ENCODE measurements at regions not wholly inside any gene's neighbourhood (a gene's known extent, or its start where the extent isn't known, plus 50 kb on each side); places are given as distances from the start of the nearest gene placed in this dataset.
"Not testable (repeated sequence)": the region's sequence is repeated elsewhere in the genome, so short reads cannot be mapped to it uniquely, and the experiment has no call there.

GRCh38 chr10:65017523-65017922, 1496.3 kb downstream of the REEP3 start:
- DNase-seq (ENCODE audit: low read depth in 2 of 2) = no peak

DNA sequence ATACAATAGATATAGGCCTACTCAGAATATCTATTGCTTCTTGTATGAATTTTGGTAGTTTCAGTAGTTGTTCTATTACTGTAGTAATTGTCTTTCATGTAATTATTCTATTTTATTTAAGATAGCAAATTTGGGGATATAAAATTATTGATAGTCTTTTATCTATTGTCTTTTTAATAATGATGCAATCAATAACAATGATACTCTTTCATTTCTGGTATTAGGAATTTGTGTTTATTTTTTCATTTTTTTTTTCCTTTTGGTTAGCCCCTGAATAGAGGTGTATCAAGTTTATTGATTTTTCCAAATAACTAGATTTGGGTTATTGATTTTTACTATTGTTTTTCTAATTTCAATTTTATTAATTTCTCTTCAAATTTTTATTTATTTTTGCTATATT, 1503.7 kb downstream of the REEP3 start:
- no peak for DNase-seq (ENCODE audit: low read depth in 2 of 2)

- no peak for DNase-seq (ENCODE audit: low read depth in 2 of 2)
Observed at GRCh38 chr10:65030263-65030662, 1509.1 kb downstream of the REEP3 start.

DNA sequence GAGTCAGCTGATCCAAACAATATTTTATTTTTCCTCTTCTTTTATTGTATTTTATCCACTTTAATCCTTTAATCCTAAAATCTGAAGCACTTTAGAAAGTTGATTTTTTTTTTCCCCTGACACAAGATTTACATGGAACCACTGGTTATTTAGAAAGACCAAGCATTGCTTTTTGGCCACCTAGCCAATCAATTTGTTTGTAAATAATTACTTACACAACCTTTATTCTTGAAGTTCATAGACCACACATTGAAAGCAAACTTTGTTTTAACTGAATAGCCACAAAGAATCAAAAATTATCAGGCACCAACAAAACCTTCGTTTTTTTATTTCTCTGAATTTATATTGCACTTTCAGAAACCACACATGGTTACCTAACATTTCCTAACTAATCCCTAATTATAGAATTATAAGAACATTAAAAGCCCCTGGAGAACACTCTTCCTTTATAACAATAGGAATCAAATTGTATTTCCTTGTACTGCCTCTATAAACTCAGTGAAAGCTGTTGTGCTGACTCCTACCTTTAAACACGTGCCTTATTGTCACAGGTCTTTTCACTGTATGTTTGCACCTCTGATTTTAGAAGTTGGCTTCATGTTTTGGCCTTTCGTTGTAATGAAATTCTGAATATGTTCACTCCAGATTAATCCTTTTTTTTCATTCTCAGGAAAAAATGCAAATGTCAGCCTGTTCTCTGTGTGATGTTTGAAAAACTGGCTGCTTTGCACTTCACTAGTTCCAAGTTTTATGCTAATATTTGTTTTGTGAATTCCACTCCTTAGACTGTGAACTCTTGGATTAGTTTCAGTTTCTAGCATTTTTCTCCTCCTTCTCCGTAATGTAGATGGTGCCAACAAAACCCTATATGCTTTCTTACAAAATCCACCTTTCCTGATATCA, 1511.9 kb downstream of the REEP3 start:
- DNase-seq (ENCODE audit: low read depth in 2 of 2) = no peak

- DNase-seq (ENCODE audit: low read depth in 2 of 2) = no peak
Observed at GRCh38 chr10:65033957-65034356, 1512.8 kb downstream of the REEP3 start.

GRCh38 chr10:65040796-65041195, 1519.6 kb downstream of the REEP3 start:
- DNase-seq (ENCODE audit: low read depth in 2 of 2) = no peak

DNA sequence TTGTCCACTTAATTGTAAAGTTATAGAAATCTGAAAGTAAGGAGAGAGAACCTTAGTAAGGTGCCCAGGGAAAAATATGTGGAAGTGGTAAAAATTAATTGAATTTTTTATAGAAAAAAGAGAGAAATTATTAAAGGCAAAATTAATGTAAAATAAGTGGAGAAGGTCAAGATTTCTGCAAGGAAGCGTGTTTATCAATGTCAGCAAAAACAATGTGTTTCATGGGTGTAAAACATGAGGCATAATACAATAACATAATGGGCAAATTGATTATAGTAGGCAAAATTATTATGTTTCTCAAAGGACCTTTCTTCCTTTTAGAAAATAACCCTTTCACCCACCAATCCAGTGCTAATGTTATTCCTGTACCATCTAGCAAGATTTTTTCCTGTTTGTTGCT, 1520.1 kb downstream of the REEP3 start:
- DNase-seq (ENCODE audit: low read depth in 2 of 2) = no peak

- no peak for DNase-seq (ENCODE audit: low read depth in 2 of 2)
Observed at GRCh38 chr10:65042496-65042895, 1521.3 kb downstream of the REEP3 start.

DNA sequence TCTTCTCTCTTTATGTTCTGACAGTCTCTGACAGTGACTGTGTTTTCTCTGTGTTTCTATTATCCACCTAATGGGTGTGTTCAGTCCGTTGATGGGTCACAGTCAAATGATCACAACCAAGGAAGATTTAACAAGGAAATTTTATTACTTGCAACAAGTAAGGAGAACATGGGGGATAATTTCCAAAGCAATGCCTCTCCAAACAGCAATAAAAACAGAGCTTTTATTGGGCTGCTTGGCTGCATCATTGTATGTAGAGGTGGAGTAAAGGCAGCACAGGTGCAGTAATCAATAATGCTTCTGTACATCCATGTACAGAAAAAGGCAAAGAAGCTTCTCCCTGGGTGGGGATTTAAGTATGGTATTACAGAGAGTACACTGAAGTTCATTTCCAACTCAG, 1525.6 kb downstream of the REEP3 start:
- no peak for DNase-seq (ENCODE audit: low read depth in 2 of 2)

DNA sequence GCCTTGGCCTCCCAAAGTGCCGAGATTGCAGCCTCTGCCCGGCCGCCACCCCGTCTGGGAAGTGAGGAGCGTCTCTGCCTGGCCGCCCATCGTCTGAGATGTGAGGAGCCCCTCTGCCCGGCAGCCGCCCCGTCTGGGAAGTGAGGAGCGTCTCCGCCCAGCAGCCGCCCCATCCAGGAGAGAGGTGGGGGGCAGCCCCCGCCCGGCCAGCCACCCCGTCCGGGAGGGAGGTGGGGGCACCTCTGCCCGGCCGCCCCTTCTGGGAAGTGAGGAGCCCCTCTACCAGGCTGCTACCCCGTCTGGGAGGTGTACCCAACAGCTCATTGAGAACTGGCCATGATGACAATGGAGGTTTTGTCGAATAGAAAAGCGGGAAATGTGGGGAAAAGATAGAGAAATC, 1530.9 kb downstream of the REEP3 start:
- not testable (repeated sequence) for DNase-seq (ENCODE audit: low read depth in 2 of 2)

- DNase-seq (ENCODE audit: low read depth in 2 of 2) = not testable (repeated sequence)
Observed at GRCh38 chr10:65053397-65053796, 1532.2 kb downstream of the REEP3 start.

DNA sequence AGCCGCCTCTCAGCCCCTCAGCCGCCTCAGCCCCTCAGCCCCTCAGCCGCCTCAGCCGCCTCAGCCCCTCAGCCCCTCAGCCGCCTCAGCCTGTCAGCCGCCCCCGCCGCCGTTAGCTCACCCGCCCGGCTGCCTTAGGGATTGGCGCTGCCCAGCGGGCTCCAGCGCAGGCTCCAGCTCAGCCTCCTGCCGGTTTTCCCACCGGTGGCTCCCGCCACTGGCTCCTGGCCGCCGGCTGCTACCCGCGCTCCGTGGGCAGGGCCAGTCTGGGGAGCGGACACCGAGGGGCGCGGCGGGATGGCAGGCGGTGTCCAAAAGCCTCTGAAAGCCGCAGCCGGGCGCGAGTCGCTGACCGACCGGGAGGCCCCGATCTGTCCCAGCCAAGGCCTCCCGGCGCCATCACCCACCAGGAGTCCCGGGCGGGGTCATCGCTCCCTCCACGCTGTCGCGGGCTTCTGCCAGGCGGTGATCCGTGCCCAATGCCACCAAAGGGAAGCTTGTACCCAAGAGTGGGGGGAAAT, 1532.7 kb downstream of the REEP3 start:
- DNase-seq (ENCODE audit: low read depth in 2 of 2) = not testable (repeated sequence)

- not testable (repeated sequence) for DNase-seq (ENCODE audit: low read depth in 2 of 2)
Observed at GRCh38 chr10:65054701-65055100, 1533.5 kb downstream of the REEP3 start.

DNA sequence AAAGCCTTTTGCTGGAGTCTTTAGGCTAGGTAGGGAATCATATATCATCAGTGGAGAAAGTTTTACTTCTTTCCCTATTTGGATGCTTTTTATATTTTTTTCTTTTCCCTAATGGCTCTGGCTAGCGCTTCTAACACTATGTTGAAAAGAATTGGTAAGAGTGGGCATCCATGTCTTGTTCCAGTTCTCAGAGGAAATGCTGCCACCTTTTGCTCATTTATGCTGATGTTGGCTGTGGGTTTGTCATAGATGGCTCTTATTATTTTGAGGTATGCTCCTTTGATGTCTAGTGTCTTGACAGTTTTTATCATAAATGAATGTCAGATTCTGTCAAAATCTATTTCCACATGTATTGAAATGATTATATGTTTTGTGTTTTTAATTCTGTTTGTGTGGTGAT, 1544.1 kb downstream of the REEP3 start:
- no peak for DNase-seq (ENCODE audit: low read depth in 2 of 2)

- DNase-seq (ENCODE audit: low read depth in 2 of 2) = no peak
Observed at GRCh38 chr10:65083222-65083621, 1562.0 kb downstream of the REEP3 start.

GRCh38 chr10:65090991-65091390, 1569.8 kb downstream of the REEP3 start:
- no peak for DNase-seq (ENCODE audit: low read depth in 2 of 2)

DNA sequence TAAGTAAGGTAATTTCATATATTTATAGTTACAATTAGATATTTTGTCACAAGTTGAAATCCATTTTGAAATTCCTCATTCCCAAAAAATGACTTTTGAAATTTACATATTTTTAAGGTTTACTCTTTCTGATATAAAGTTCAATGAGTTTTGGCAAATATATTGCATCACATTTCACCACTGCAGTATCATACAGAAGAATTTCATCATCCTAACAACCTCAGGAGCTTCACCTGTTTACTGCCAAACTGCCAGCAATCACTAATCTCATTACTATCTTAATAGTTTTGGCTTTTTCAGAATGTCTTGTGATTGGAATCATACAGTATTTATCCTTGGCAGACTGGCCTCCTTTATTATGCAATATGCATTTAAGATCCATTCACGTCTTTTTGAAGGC, 1578.9 kb downstream of the REEP3 start:
- DNase-seq (ENCODE audit: low read depth in 2 of 2) = no peak

DNA sequence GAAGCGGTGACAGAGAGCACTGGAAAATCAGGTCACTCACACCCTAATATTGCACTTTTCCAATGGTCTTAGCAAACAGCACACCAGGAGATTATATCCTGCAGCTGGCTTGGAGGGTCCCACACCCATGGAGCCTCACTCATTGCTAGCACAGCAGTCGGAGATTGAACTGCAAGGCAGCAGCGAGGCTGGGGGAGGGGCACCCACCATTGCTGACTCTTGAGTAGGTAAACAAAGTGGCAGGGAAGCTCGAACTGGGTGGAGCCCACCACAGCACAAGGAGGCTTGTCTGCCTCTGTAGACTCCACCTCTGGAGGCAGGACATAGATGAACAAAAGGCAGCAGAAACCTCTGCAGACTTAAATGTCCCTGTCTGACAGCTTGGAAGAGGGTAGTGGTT, 1579.7 kb downstream of the REEP3 start:
- not testable (repeated sequence) for DNase-seq (ENCODE audit: low read depth in 2 of 2)

DNA sequence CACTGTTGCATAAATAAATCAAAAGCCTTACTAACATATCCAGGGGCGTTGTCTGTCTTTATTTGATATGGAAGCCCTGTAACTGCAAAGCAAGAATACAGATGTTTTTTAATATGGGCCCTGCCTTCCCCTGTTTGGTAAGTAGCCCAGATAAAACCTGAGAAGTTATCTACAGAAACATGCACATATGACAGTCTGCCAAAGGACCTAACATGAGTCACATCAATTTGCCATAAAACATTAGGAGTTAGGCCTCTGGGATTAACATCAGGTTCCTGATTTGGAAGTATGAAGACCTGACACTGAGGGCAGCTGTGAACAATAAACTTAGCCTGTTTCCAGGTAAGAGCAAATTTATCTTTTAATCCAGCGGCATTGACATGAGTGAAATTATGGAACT, 1588.8 kb downstream of the REEP3 start:
- no peak for DNase-seq (ENCODE audit: low read depth in 2 of 2)

- DNase-seq (ENCODE audit: low read depth in 2 of 2) = not testable (repeated sequence)
Observed at GRCh38 chr10:65111059-65111458, 1589.9 kb downstream of the REEP3 start.

DNA sequence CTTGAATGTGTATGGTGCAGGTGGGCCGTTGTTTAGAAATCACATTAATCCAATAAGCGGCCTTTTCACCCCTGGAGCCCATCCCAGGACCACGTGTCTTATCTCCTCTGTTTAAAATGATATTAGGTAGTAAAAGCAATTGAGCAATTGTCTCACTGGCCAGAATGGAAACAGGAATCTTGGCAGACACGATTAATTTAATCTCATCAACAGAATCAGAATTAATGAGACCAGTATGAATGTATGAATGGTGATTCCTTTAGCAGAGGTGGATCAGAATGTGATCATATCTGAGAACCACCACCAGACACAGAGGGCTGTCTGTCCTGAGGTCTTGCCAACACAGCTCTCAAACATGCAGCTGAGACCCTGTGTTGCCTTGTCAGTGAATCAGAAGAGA, 1591.4 kb downstream of the REEP3 start:
- DNase-seq (ENCODE audit: low read depth in 2 of 2) = no peak

- DNase-seq (ENCODE audit: low read depth in 2 of 2) = no peak
Observed at GRCh38 chr10:65123120-65123519, 1601.9 kb downstream of the REEP3 start.

DNA sequence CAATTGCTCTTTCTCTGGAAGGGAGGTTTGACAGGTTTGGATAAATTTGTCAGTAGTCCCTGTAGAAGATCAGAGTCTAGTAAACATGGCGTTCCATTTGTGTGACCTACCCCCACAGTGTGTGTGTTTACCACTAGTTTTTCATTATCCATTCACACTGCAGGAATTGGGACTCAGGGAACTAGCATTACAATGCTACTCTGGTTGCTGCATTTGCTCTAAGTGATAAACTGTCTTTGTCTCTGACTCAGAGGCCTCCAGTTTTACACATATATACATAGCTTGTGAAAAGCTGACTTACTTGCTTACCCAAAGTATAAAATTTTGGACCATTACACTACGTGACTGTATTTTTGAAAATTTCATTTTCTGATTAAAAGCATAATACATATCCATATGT, 1604.0 kb downstream of the REEP3 start:
- DNase-seq (ENCODE audit: low read depth in 2 of 2) = no peak

- no peak for DNase-seq (ENCODE audit: low read depth in 2 of 2)
Observed at GRCh38 chr10:65126288-65126687, 1605.1 kb downstream of the REEP3 start.
